HepG2 (cell line): ENCODE measurements at regions not wholly inside any gene's neighbourhood (a gene's known extent, or its start where the extent isn't known, plus 50 kb on each side); places are given as distances from the start of the nearest gene placed in this dataset.

Experiments
- KLF16 ChIP-seq, 2 experiments: sonication (generic) in 1 of 2; formaldehyde crosslinking in 1 of 2; IDR thresholded peaks; 2 replicates each; pipeline versions ENCODE4 v1.6.1 to v1.8.0; 2016 to 2023; ENCODE audit warnings: missing genetic modification reagents in 2 of 2, missing compliant biosample characterization in 1 of 2
- POLR2A ChIP-seq, 2 experiments: IDR thresholded peaks; 2 replicates each; pipeline ENCODE4 v1.6.1; 2011; ENCODE audit warnings: low read depth in 2 of 2, low read length in 2 of 2, mild to moderate bottlenecking in 1 of 2, moderate library complexity in 1 of 2; ENCODE audit not compliant: insufficient read depth in 1 of 2
- ZNF441 ChIP-seq: sonication (generic); formaldehyde crosslinking; IDR thresholded peaks from 2 replicates; pipeline ENCODE4 v1.7.0; 2021; ENCODE audit warnings: missing genetic modification reagents, borderline replicate concordance
- TF ChIP-seq, protein P1 (sequence below): sonication (generic); formaldehyde crosslinking; IDR thresholded peaks from 2 replicates; pipeline ENCODE4 v1.5.0; 2020; ENCODE audit warnings: mild to moderate bottlenecking, missing genetic modification reagents, moderate library complexity

DNA sequence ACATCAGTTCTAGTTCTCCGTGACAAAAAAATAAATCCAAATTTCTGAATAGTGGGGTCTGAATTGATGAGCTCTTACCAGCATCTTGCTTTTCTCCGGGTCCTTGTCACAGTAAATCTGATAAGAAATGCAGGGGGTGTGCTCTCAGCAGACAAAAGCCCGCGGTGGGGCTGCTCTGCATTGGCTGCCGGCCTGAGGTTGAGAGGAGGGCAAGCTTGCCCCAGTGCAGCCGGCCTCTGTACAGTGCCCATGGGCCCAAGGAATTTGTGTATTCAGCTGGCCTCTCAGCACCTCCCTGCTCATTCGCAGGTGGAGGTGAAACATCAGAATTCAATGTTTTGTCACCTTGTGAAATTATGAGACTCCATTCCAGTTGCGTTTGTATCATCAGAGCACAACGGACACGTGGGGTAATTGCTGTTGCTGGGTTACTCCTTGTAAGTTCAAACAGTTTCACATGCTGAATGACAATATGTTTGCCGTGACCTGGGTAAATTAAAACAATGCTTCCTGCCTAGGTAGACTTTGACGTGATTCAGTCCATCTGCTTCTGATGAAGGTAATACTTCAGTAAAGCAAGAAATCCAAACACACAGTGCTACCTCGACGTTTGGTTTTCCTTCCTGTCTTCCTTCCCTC is 596.4 kb downstream of the MID1IP1 start:
- no peak for TF ChIP-seq ZNF441 (CRISPR knock-in tag)
- no peak for TF ChIP-seq POLR2A (IDR thresholded peaks at IDR 0.05; ENCODE audit: insufficient read depth in 1 of 2, low read depth in 2 of 2, low read length in 2 of 2)
- TF ChIP-seq, protein P1, sequence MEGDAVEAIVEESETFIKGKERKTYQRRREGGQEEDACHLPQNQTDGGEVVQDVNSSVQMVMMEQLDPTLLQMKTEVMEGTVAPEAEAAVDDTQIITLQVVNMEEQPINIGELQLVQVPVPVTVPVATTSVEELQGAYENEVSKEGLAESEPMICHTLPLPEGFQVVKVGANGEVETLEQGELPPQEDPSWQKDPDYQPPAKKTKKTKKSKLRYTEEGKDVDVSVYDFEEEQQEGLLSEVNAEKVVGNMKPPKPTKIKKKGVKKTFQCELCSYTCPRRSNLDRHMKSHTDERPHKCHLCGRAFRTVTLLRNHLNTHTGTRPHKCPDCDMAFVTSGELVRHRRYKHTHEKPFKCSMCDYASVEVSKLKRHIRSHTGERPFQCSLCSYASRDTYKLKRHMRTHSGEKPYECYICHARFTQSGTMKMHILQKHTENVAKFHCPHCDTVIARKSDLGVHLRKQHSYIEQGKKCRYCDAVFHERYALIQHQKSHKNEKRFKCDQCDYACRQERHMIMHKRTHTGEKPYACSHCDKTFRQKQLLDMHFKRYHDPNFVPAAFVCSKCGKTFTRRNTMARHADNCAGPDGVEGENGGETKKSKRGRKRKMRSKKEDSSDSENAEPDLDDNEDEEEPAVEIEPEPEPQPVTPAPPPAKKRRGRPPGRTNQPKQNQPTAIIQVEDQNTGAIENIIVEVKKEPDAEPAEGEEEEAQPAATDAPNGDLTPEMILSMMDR (CRISPR knock-in tag) = no peak
- TF ChIP-seq KLF16 (CRISPR knock-in tag; IDR thresholded peaks at IDR 0.05) = no peak
